ENCODE measurements at regions not wholly inside any gene's neighbourhood (a gene's known extent, or its start where the extent isn't known, plus 50 kb on each side); places are given as distances from the start of the nearest gene placed in this dataset.
"Not testable (repeated sequence)": the region's sequence is repeated elsewhere in the genome, so short reads cannot be mapped to it uniquely, and the experiment has no call there.

- DNase-seq, result no peak
Observed at GRCh38 chrX:115972717-115973116, 197.8 kb upstream of the AGTR2 start.

GRCh38 chrX:115978068-115978467 is 192.5 kb upstream of the AGTR2 start:
- DNase-seq, result no peak

GRCh38 chrX:115983148-115983547 is 187.4 kb upstream of the AGTR2 start:
- DNase-seq, result not testable (repeated sequence)

DNA sequence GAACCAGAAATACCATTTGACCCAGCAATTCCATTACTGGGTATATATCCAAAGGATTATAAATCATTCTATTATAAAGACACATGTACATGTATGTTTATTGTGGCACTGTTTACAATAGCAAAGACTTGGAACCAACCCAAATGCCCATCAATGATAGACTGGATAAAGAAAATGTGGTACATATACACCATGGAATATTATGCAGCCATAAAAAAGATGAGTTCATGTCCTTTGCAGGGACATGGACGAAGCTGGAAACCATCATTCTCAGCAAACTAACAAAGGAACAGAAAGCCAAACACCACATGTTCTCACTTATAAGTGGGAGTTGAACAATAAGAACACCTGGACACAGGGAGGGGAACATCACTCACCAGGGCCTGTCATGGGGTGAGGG is 183.1 kb upstream of the AGTR2 start:
- DNase-seq, result not testable (repeated sequence)

DNA sequence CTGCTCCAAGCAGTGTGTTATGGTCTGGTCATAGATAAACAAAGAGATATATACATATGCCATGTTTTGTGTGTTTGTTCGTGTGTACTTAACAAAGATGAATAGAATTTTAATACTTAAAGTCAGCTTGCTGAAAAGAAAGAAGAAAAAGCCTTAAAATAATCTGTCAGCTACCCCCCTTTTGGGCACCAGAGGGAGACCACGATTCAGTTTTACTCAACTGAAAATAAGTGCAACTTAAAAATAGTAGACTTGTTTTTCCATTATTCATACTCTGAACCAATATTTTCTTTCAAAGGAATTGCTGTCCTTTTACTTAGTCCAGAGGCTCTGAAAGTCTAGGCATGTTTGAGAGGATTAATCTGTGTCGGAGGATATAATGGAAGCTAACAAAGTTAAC is 181.7 kb upstream of the AGTR2 start:
- DNase-seq, result peak; percentile 16

- no peak for DNase-seq
Observed at GRCh38 chrX:115989686-115990085, 180.9 kb upstream of the AGTR2 start.

GRCh38 chrX:116009346-116009745 is 161.2 kb upstream of the AGTR2 start:
- no peak for DNase-seq

- peak; percentile 58 for DNase-seq
Observed at GRCh38 chrX:116009861-116010710, 160.5 kb upstream of the AGTR2 start.

DNA sequence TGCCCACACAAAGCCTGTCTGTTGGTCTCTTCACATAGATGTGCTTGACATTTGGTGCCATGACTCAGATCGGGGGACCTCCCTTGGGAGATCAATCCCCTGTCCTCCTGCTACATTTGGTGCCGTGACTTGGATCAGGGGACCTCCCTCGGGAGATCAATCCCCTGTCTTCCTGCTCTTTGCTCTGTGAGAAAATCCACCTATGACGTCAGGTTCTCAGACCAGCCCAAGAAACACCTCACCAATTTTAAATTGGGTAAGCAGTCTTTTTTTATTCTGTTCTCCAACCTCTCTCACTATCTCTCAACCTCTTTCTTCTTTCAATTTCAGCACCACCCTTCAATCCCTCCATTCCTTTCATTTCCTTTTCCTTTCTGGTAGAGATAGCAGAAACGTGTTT is 159.6 kb upstream of the AGTR2 start:
- no peak for DNase-seq

DNA sequence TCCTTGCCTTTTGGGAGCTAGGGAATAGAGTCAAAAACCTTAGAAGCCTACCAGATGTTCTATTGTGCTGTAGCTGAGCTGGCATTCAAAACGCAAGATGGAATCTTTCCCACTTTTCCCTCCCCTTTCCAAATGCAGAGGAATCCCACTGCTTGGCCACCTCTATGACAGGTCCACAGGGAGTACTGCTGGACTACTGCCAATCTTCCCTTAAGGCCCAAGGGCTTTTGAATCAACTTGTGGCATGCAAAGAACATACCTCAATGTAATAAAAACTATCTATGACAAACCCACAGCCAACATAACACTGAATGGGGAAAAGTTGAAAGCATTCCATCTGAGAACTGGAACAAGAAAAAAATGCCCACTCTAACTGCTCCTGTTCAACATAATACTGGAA is 139.2 kb upstream of the AGTR2 start:
- DNase-seq, result no peak

Measured in OCI-M1 (cell line).